CD4-positive, alpha-beta memory T cell (primary cell): ENCODE measurements at regions not wholly inside any gene's neighbourhood (a gene's known extent, or its start where the extent isn't known, plus 50 kb on each side); places are given as distances from the start of the nearest gene placed in this dataset.

ENCODE experiments used
- CTCF ChIA-PET: fragments of 350-600 bp; sonication (Branson Sonifier 250); formaldehyde crosslinking; loops from one replicate; lab custom pipeline; 2021; ENCODE audit warnings: inconsistent platforms; ENCODE audit not compliant: partially characterized antibody; lab: Charles Lee
- POLR2A ChIA-PET: fragments of 350-600 bp; sonication (Branson Sonifier 250); formaldehyde crosslinking; loops from one replicate; lab custom pipeline; 2021; ENCODE audit not compliant: partially characterized antibody; lab: Charles Lee
- DNase-seq, 5 donors: peaks; one replicate each; pipeline versions ENCODE4 v3.0.0 to v3.0.0-alpha.2; 2020 to 2022; ENCODE audit warnings: mixed read lengths in 1 of 5
- H3K27ac ChIP-seq: one replicate; pipeline ENCODE4 v1.7.0; 2013; ENCODE audit warnings: low read depth, low read length
- H3K27me3 ChIP-seq: 2 replicates; pipeline ENCODE4 v1.7.0; 2013; ENCODE audit warnings: mild to moderate bottlenecking, low read length, moderate library complexity; ENCODE audit not compliant: insufficient read depth
- H3K36me3 ChIP-seq: 2 replicates; pipeline ENCODE4 v1.7.0; 2013; ENCODE audit warnings: mild to moderate bottlenecking, low read length, moderate library complexity; ENCODE audit not compliant: insufficient read depth
- H3K4me1 ChIP-seq: 2 replicates; pipeline ENCODE4 v1.7.0; 2013; ENCODE audit warnings: mild to moderate bottlenecking, low read length, moderate library complexity; ENCODE audit not compliant: insufficient read depth
- H3K4me3 ChIP-seq, 2 donors: one replicate each; pipeline ENCODE4 v1.7.0; 2013; ENCODE audit warnings: low read length in 2 of 2, mild to moderate bottlenecking in 1 of 2
- H3K9me3 ChIP-seq, 2 donors: one replicate each; pipeline ENCODE4 v1.7.0; 2013; ENCODE audit warnings: low read length in 2 of 2, control low read depth in 1 of 2; ENCODE audit not compliant: control insufficient read depth in 1 of 2
- H3K27ac Mint-ChIP-seq, 7 donors: one replicate each; pipeline ENCODE4 v1.8.0; 2020 to 2021; ENCODE audit warnings: mixed read lengths in 7 of 7, mild to moderate bottlenecking in 6 of 7, inconsistent platforms in 3 of 7, moderate library complexity in 3 of 7
- H3K27me3 Mint-ChIP-seq, 2 donors: one replicate each; pipeline ENCODE4 v1.8.0; 2020 to 2021; ENCODE audit warnings: mixed read lengths in 2 of 2
- H3K36me3 Mint-ChIP-seq, 2 donors: one replicate each; pipeline ENCODE4 v1.8.0; 2020 to 2021; ENCODE audit warnings: mixed read lengths in 2 of 2, inconsistent platforms in 1 of 2, mild to moderate bottlenecking in 1 of 2
- H3K4me1 Mint-ChIP-seq, 4 donors: one replicate each; pipeline ENCODE4 v1.8.0; 2020 to 2021; ENCODE audit warnings: mixed read lengths in 4 of 4, mild to moderate bottlenecking in 1 of 4
- H3K4me3 Mint-ChIP-seq, 8 donors: one replicate each; pipeline ENCODE4 v1.8.0; 2020 to 2021; ENCODE audit warnings: mixed read lengths in 8 of 8, mild to moderate bottlenecking in 7 of 8, moderate library complexity in 6 of 8, inconsistent platforms in 3 of 8
- H3K9me3 Mint-ChIP-seq, 8 donors: one replicate each; pipeline ENCODE4 v1.8.0; 2020 to 2021; ENCODE audit warnings: mixed read lengths in 8 of 8, mild to moderate bottlenecking in 5 of 8, inconsistent platforms in 3 of 8, moderate library complexity in 1 of 8
- intact Hi-C: fragments of 100-400 bp; cut with micrococcal nuclease; formaldehyde crosslinking; loops from one replicate; pipeline ENCODE4 v1.15.1; 2023

GRCh38 chr1:55781944-55782482, 566.8 kb upstream of the USP24 start:
- ChIA-PET POLR2A (no interaction called here), CTCF (no interaction called here)
- intact Hi-C loops, result no loop called here
- H3K27me3 Mint-ChIP-seq, result peaks cover 0 to 1% of the 10 kb centered on the region in 2 donors
- H3K27ac Mint-ChIP-seq, result no peak overlapping the region
- Histone ChIP-seq H3K27ac (no peak overlapping the region), H3K27me3 (no peaks in the 10 kb centered on the region), H3K9me3 (no peaks in the 10 kb centered on the region), H3K4me3 (no peak overlapping the region), H3K36me3 (no peaks in the 10 kb centered on the region), H3K4me1 (no peaks in the 10 kb centered on the region)
- no peak overlapping the region for H3K4me3 Mint-ChIP-seq
- no peak for DNase-seq
- no peaks in the 10 kb centered on the region for H3K36me3 Mint-ChIP-seq
- H3K9me3 Mint-ChIP-seq, result peaks cover 0 to 6% (median 0%) of the 10 kb centered on the region in 8 donors
- H3K4me1 Mint-ChIP-seq, result no peaks in the 10 kb centered on the region

GRCh38 chr1:55781003-55781402, 565.8 kb upstream of the USP24 start:
- Histone ChIP-seq H3K27ac (no peak overlapping the region), H3K4me1 (no peaks in the 10 kb centered on the region), H3K27me3 (no peaks in the 10 kb centered on the region), H3K4me3 (no peak overlapping the region), H3K36me3 (no peaks in the 10 kb centered on the region), H3K9me3 (no peaks in the 10 kb centered on the region)
- H3K27me3 Mint-ChIP-seq, result peaks cover 0 to 1% of the 10 kb centered on the region in 2 donors
- no peak overlapping the region for H3K27ac Mint-ChIP-seq
- H3K4me3 Mint-ChIP-seq, result no peak overlapping the region
- CTCF ChIA-PET, result no interaction called here
- no peaks in the 10 kb centered on the region for H3K36me3 Mint-ChIP-seq
- H3K9me3 Mint-ChIP-seq, result peaks cover 0 to 6% (median under 1%) of the 10 kb centered on the region in 8 donors
- no peaks in the 10 kb centered on the region for H3K4me1 Mint-ChIP-seq
- no peak for DNase-seq
- POLR2A ChIA-PET, result no interaction called here
- intact Hi-C loops, result no loop called here

- H3K36me3 ChIP-seq, result no peaks in the 10 kb centered on the region
- no peaks in the 10 kb centered on the region for H3K4me1 ChIP-seq
- intact Hi-C loops, result no loop called here
- H3K27ac ChIP-seq, result no peak overlapping the region
- Mint-ChIP-seq H3K27me3 (peaks cover 0 to 1% of the 10 kb centered on the region in 2 donors), H3K27ac (no peak overlapping the region), H3K9me3 (peaks cover 0 to 5% (median 1%) of the 10 kb centered on the region in 8 donors), H3K36me3 (no peaks in the 10 kb centered on the region), H3K4me1 (no peaks in the 10 kb centered on the region), H3K4me3 (no peak overlapping the region)
- no peak for DNase-seq
- H3K27me3 ChIP-seq, result no peaks in the 10 kb centered on the region
- H3K4me3 ChIP-seq, result no peak overlapping the region
- ChIA-PET POLR2A (no interaction called here), CTCF (no interaction called here)
- H3K9me3 ChIP-seq, result no peaks in the 10 kb centered on the region
Observed at GRCh38 chr1:55777545-55777944, 562.4 kb upstream of the USP24 start.

- Mint-ChIP-seq H3K4me1 (no peaks in the 10 kb centered on the region), H3K9me3 (peaks cover 0 to 3% (median 1%) of the 10 kb centered on the region in 8 donors), H3K4me3 (no peak overlapping the region), H3K27ac (no peak overlapping the region), H3K36me3 (no peaks in the 10 kb centered on the region), H3K27me3 (peaks cover 0 to 1% of the 10 kb centered on the region in 2 donors)
- no peaks in the 10 kb centered on the region for H3K9me3 ChIP-seq
- H3K36me3 ChIP-seq, result no peaks in the 10 kb centered on the region
- ChIA-PET POLR2A (no interaction called here), CTCF (no interaction called here)
- intact Hi-C loops, result no loop called here
- no peaks in the 10 kb centered on the region for H3K4me1 ChIP-seq
- H3K4me3 ChIP-seq, result no peak overlapping the region
- no peaks in the 10 kb centered on the region for H3K27me3 ChIP-seq
- DNase-seq, result no peak
- no peak overlapping the region for H3K27ac ChIP-seq
Observed at GRCh38 chr1:55775007-55775406, 559.8 kb upstream of the USP24 start.

GRCh38 chr1:55774446-55774845, 559.3 kb upstream of the USP24 start:
- peaks cover 0 to 3% (median 1%) of the 10 kb centered on the region in 8 donors for H3K9me3 Mint-ChIP-seq
- H3K4me3 ChIP-seq, result no peak overlapping the region
- H3K36me3 ChIP-seq, result no peaks in the 10 kb centered on the region
- H3K27me3 Mint-ChIP-seq, result peaks cover 0 to 1% of the 10 kb centered on the region in 2 donors
- intact Hi-C loops, result no loop called here
- POLR2A ChIA-PET, result no interaction called here
- H3K27me3 ChIP-seq, result no peaks in the 10 kb centered on the region
- H3K27ac ChIP-seq, result no peak overlapping the region
- no peaks in the 10 kb centered on the region for H3K4me1 Mint-ChIP-seq
- no peaks in the 10 kb centered on the region for H3K9me3 ChIP-seq
- DNase-seq, result no peak
- H3K4me1 ChIP-seq, result no peaks in the 10 kb centered on the region
- no peak overlapping the region for H3K4me3 Mint-ChIP-seq
- CTCF ChIA-PET, result no interaction called here
- H3K36me3 Mint-ChIP-seq, result no peaks in the 10 kb centered on the region
- no peak overlapping the region for H3K27ac Mint-ChIP-seq

GRCh38 chr1:55773211-55773940, 558.2 kb upstream of the USP24 start:
- Mint-ChIP-seq H3K27ac (no peak overlapping the region), H3K4me1 (no peaks in the 10 kb centered on the region), H3K9me3 (peaks cover 0 to 5% (median 1%) of the 10 kb centered on the region in 8 donors), H3K4me3 (no peak overlapping the region), H3K36me3 (no peaks in the 10 kb centered on the region), H3K27me3 (peaks cover 0 to 1% of the 10 kb centered on the region in 2 donors)
- intact Hi-C loops, result no loop called here
- ChIA-PET POLR2A (no interaction called here), CTCF (no interaction called here)
- H3K27me3 ChIP-seq, result no peaks in the 10 kb centered on the region
- DNase-seq, result no peak
- H3K9me3 ChIP-seq, result no peaks in the 10 kb centered on the region
- H3K4me3 ChIP-seq, result no peak overlapping the region
- no peaks in the 10 kb centered on the region for H3K36me3 ChIP-seq
- no peak overlapping the region for H3K27ac ChIP-seq
- no peaks in the 10 kb centered on the region for H3K4me1 ChIP-seq

- no peak for DNase-seq
Observed at GRCh38 chr1:55768327-55768952, 553.3 kb upstream of the USP24 start.

More at GRCh38 chr1:55768327-55768952, 553.3 kb upstream of the USP24 start:
- Histone ChIP-seq H3K4me1 (no peaks in the 10 kb centered on the region), H3K27ac (no peak overlapping the region), H3K9me3 (no peaks in the 10 kb centered on the region), H3K36me3 (no peaks in the 10 kb centered on the region), H3K4me3 (no peak overlapping the region), H3K27me3 (no peaks in the 10 kb centered on the region)
- Mint-ChIP-seq H3K27ac (no peak overlapping the region), H3K27me3 (no peaks in the 10 kb centered on the region), H3K4me1 (no peaks in the 10 kb centered on the region), H3K36me3 (no peaks in the 10 kb centered on the region), H3K4me3 (no peak overlapping the region), H3K9me3 (peaks cover 0 to 9% (median under 1%) of the 10 kb centered on the region in 8 donors)
- intact Hi-C loops, result no loop called here
- ChIA-PET POLR2A (no interaction called here), CTCF (no interaction called here)
